HK-2 (cell line): ENCODE measurements at regions not wholly inside any gene's neighbourhood (a gene's known extent, or its start where the extent isn't known, plus 50 kb on each side); places are given as distances from the start of the nearest gene placed in this dataset.

Source experiments
- DNase-seq: peaks from one replicate; pipeline ENCODE4 v3.0.0-alpha.2; 2018; ENCODE audit not compliant: unreplicated experiment

DNA sequence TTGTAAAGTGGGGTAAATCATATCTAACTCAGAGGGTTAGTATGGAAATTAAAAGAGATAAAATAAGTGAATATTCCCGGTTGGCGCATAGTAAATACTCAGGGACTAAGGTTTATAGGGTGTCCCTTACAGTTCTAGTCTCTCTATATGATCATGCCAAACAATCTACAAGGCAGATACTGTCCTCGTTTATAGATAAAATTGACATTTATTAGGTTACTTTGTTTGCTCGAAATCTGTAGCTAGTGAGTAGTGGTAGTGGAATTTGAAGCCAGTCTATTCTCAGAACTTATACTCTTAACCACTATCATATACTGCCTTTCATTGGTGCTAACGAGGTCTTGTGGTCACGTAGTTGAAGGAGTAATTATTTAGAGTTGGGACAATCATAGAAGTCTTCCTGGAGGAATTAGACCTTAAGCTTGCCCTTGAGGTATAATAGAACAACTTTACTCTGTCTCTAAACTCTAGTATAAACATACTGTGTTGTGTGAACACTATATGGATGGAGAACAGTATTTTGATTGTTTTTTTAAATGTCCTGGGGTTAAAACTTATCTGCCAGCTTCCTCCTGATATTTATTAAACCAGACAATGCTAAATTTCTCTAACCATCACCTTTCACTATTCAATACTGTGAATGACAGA lies 324.0 kb downstream of the STIM2 start:
- no peak for DNase-seq

DNA sequence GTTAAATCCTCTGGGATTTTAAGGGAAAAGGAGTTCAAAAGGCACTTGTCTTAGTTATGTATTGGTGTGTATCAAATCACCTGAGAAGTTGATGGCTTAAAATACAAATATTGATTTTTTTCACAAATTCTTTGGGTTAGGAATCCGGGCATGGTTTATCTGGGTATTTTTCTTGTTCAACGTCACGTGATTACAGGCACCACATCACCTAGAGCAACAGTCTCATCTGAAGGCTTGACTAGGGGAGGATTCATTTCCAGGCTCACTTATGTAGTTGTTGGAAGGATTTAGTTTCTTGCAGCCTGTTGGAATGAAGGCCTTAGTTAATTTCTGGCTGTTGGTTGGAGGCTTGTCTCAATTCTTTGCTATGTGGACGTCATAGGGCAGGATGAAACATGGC lies 326.1 kb downstream of the STIM2 start:
- no peak for DNase-seq

DNA sequence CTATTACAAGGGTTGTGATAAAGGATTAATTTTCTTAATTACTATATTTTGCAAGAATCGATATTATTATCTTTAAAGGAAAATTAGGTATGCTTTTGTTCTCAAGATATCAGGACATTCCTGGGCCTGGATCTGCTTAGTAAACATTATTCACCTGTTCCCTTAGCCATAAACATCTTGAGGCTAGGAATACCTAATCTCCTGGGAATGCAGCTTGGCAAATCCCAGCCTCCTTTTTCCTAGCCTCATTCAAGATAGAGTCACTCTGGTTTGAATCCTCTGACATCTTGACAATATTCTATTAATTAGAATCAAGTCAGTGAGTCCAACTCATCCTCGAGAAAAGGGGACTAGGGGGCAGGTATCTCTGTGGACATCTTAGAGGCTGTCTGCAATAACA lies 327.1 kb downstream of the STIM2 start:
- no peak for DNase-seq

DNA sequence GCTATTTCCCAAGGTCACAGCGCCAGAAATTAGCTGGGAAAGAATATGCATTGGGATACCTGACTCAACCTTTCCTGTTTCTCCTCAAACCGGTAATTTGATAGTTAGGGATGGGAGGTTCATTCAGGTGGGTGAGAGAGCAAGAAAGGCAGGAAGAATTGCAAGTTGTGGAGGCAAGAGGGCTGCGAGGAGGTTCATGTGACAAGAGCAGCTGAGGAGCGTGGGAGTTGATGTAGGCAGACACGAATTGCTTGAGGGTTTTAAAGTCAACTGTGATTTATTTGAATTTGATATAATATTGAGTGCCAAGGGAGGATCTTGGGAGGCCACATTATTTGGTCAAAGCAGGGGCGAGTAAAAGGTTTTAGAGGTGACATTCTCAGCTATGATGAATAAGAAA lies 329.0 kb downstream of the STIM2 start:
- DNase-seq: no peak

DNA sequence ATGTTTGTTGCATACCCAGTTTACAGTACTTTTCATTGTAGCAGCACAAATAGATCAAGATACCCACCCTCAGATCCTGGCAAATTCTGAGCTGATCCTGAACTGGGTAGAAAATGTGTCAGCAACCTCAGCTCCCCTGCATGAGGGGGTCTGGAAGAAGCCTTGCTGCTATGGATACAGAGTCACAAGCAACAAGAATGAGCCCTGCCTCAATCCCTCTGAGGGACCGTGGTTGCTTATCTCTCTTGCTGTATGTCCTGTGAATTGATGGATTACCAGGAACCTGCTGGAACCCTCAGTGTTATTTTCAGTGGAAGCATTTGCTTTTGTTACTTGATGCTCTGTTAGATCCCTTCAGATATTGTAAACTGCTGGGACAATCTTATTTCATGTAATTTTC lies 331.0 kb downstream of the STIM2 start:
- no peak for DNase-seq

DNA sequence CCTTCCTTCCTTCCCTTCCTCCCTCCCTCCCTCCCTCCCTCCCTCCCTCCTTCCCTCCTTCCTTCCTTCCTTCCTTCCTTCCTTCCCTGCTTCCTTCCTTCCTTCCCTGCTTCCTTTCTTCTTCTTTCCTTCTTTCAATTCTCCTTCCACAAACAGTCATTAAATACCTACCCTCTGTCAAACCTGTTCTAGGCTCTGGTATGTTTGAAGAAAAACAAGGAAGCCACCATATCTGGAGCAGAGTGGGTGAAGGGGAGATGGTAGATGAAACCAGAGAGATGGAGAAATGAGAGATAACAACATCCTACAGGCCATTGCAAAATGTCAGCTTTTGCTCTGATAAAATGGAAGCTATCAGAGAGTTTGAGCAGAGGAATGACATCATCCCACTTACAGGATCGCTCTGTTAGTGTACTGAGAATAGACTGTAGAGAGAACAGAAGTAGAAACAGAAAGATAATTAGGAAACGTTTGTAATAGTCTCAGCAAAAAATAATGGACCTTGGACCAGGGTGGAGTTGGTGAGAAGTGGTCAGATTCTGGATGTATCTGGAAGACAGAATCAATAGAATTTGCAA lies 334.0 kb downstream of the STIM2 start:
- no peak for DNase-seq

DNA sequence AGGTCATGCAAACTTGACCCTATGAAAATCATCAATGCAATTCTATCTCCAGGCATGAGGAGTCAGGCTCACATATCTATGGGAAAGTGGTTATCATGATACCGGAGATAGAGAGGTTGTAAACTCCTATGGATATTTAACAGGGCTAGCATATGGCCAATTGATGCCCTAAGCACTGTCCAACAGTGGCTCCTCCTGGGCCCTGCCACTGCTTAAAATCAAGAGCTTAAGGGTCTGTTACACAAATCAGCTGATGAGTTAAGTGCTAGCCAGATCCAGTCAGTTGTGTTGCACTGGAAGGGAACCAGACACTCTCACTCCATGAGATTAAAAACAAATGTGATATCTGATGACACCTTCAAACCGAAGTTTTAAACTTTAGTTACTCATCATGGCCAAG lies 337.6 kb downstream of the STIM2 start:
- no peak for DNase-seq

DNA sequence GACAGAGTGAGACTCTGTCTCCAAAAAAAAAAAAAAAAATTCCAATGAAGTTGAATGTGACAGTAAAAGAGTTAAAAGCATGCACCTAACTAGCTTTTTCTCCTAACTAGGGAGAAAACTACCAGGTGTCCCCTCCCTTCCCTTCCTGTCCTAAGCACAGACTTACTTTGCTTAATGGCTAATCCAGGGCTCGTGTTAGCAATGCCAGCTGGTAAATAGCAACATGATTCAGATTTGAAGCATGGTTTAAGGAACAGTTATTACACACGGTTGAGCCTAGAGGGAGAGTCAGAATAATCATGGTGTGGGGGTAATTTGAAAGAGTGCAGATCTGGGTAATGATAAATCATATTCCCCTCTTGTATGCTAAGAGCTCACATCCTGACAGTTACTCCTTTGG lies 338.3 kb downstream of the STIM2 start:
- no peak for DNase-seq

DNA sequence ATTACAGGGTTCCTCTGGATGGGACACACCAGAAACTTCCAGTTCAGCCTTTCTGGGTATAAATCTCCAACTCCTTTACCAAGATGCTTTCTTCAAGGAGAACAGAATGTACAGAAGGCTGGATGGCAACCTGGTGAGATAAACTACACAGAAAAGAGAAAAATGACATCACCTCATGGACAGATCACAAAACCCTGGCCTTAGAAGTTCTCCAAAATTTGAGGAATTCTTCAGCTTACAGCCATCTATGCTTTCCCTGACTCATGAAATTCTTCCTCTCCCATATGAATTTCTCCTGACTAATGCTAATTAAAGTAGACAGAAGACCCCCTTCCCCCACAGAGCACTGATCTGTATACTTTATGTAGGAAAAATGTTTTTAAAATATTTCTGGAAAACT lies 345.4 kb downstream of the STIM2 start:
- no peak for DNase-seq

DNA sequence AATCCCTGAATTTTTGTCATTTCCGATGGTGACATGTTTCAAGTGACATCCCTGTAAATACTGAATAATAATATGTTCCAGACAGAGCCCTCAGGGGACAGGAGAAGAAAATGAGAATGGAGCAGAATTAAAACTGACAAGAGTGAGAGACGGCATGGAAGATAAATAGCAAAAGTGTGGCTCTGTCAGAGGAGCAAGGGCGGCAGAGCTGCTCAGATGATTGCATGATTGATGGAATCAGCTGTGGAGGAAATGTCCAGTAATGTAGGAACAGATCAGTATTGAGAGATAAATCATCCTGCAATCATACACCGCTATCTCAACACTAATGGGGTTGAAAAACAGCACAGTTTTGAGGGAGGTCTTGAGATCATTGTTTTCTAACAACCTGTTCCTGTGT lies 350.3 kb downstream of the STIM2 start:
- DNase-seq: no peak

DNA sequence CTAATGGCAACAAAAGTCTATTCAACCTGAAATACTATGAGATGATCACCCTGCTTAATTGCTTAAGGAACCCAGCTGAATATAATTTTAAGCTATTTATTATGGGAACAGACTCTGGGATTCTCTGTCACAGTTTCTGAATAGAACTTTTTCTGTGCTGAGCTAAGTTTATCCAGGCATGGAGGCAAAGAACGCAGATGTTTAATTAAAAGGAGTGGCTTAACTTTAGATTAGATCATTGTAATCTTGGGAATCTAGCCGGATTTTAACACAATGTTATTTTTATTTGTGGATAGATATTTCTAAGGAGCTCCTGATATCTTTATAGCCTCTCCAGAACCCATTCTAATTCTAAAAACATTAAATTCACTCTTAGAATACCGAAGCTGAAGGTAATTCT lies 353.4 kb downstream of the STIM2 start:
- no peak for DNase-seq

DNA sequence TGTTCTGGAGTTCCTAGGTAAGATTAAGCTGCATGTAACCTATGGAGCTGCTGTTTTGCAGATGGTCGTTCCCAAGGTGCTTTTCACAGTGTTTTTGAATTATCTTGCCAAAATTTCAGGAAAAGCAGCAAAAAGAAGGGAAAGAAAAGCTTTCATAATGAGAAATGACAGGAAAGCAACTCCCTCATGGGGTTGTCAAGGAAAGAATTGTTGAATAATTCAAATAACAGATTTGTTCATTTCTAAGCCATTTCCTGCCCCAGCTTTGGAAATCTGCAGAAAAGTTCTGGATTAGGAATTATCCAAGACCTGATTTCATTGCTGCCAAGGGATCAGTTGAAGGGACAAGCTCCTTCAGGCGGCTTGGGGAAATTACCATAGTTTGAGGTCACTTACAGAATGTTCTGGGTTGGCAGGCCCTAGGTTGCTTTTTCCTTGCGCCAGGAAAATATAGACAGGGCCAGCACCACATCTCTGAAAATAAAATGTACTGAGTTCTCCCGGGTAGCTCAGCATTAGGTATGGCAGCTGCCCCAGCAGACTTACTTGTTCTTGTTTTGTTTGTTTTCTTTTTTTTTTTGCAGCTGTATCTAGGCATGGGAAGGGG lies 354.7 kb downstream of the STIM2 start:
- no peak for DNase-seq

DNA sequence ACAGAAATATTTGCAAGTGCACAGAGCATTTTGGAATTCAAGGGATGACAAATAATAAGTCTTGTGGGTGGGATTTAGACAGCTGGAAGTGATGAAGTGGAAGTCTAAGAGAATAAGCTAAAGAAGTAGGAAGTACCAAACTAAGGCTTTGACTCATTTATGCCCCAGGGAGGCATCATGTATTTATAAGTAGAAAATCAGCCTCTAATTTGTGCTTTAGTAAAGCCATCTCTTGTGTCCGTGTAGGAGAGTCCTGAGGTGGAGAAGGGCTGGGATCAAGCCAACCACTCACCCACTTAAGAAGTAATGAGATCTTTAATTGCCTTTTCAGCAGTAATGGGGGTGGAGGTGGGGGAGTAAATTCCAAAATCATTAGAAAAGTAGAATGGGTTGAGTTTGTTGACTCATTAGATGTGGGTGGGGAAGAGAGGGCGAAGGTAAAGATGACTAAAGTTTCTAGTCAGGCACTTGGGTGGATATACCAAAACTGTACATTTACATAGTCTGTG lies 356.7 kb downstream of the STIM2 start:
- no peak for DNase-seq

DNA sequence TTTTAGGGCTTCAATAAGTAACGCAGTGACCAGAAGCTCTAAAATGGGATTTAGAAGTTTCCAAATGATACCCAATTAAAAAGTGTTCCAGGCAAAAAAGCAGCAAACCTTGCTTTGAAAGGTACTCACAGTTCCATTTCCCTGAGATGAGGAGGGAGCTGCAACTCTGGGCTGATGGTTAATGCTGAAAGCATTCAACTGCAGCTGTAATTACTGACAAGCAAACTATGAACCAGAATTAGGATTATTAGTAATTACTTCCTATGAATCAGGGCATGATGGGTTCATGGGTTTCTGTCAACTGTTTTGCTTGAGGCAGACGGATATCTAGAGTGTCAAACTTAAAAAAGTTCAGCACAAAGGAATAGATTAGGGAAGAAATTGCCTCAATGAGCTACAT lies 357.4 kb downstream of the STIM2 start:
- no peak for DNase-seq

DNA sequence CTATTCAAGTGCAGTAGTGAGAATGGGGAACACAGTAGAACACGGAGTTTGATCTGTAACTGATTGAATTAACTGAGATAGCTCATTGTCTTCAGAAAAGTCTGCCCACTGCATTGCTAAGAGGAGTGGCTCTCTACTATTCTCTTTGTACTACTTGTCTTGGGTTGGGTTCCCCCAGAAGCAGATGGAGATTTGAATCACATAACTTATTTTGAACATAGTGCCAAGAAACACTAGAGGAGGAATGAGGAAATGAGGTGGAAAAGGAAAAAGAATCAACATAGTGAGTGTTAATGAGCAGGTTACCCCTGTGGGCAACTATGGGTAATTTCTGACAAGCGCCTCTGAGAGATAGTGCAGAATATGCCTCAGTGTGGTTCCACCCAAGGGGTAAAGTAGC lies 362.7 kb downstream of the STIM2 start:
- DNase-seq: no peak

DNA sequence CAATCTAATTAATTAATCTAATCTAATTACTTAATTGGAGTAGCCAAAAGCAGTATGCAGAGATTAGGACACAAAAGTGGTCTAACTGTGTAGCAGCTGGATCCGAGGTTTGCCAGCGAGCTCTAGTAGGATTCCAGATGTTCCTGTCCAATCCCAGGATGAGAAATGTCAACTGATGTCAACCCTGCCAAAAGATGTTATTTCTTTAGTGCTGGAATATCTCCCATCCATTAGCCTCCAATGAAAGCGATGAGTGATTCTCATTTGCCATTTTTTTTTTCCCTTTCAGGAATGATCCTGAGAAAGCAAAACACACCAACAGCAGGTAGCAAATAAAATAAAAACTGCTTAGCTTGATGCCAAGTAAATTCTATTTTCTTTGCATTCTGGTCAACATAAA lies 372.9 kb downstream of the STIM2 start:
- DNase-seq: no peak

DNA sequence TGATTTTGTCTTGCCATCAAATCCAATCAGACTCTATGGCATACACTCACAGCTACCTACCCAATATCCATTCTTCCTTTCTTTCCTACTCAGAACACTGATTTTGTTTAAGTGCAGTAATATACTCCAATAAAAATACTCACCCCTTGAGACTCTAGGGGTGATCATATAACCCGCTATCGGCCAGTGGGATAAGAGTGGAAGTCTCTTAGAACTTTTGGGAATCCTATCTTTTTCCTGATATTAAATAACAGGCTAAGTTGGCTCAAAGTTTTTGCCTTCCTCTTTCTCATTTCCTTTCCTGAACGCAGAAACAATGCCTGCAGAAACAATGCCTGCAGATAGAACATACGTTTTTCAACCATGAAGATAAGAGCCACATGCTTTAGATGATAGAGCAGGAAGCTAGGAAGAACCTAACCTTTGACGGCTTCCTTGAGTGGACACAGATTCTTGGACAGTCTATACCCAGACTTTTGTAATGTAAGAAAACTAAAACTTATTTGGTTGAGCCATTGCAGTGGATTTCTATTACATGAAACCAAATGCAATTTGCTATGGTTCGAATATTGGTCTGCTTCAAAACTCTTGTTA lies 373.8 kb downstream of the STIM2 start:
- no peak for DNase-seq

DNA sequence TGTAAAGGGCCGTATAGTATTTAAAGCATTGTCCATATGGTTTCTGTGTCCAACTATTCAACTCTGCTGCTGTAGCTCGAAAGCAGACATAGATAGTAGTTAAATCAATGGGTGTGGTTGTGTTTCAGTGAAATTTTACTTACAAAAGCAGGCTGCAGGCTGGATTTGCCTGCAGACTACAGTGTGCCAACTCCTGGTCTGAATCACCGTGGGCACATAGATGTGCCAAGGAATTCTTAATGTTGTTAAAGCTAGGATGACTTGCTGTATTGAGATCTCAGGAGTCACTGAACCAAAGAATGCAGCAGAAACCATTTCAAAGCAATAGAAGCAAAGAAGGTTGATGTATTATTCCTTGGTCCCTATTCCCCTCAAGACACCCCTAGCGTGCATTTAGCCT lies 379.0 kb downstream of the STIM2 start:
- DNase-seq: no peak

DNA sequence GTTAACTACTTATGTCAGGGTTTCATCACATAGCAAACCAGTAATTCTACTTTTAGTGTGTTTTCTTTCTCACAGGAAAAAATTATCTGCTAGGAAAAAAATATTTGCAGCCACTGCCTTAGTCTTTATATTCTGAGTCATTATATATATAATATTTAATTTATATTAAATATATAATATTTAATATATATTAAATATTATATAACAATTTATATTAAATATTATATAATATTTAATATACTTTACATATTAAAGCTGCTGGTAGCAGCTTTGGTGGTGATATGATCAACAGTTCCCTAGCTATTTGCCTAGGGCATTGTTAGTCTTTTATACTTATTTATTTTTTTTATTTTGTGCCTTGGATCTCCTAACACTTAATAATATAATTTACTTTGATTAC lies 381.6 kb downstream of the STIM2 start:
- no peak for DNase-seq

DNA sequence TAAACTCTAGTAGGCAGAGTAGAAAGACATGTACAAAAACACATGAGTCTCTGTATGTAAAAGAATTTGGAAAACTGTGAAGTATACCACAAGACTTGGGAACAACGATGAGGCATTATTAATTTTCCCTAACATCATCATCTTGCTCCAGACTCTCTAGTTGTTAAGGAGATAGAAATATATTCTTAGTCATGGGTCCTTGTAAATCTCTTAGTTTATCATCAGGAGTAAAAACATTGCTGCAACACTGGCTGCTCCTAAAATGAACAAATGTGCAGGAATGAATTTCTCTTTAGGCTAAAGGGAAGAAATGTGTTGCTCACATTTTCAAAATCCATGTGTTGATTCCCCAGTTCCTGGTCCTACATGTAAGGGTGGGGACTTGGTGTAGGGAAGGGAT lies 384.6 kb downstream of the STIM2 start:
- DNase-seq: no peak

DNA sequence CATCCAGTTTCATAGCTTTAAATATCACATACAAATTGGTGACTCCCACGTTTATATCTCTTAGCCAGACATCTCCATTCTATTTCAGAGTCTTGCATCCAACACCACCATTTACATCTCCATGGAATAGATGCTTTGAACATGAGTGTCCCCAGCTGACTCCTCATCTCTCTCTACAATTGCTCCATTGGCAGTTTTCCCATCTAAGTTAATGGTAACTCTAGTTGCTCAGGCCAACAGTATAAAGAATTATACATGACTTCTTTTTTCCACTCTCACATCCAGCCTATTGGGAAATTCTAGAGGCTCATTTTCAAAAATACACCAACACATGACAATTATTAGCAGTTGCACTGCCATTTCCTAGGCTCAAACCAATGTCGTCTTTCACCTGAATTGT lies 388.2 kb downstream of the STIM2 start:
- DNase-seq: no peak

DNA sequence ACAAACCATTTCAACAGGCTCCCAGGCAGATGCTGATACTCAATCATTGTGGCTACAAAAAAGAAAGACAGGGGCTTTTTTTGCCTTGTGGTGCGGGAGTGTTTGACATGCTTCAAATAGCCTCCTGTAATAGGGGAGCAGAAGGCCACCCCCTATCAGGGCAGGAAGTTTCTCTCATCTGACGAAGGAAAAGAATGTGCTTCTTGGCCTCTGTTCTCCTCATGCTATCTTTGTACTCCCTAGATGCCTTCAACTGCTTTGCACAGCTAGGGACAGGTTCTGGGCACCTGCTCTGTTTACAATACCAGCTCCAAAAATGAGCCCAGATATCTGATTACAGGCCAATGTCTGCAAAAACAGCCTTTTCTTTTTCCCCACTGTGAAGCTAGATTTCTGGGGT lies 391.1 kb downstream of the STIM2 start:
- DNase-seq: no peak

DNA sequence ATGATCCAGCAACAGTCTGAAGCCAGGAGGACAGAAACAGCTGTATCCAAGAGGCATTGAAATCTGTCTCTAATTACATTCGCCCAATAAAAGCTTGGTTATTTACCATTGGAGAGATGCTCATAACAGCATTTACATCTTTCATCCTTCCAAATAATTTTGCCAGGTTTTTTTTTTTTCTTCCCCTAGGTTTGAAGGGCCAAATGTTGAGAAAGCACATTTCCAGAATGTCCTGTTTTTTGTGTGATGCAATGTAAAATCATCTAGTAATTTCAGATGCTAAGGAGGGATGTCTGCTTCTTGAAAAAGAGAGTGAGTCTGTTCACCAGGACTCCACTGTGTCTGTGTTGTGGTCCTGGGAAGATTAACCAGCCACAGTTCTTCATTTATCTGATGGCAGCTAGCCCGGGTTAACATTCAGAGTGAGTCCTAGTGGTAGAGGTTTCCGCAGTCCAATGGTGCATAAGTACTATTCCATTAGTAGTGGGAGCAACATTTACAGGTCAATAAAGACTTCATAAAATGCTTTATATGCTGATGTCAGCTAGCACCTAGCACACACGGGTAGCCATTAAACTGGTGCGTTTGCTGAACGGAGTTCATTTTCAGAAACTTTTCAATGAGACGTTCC lies 406.8 kb downstream of the STIM2 start:
- DNase-seq: no peak
